HL-60 (cell line): ENCODE measurements at regions not wholly inside any gene's neighbourhood (a gene's known extent, or its start where the extent isn't known, plus 50 kb on each side); places are given as distances from the start of the nearest gene placed in this dataset.

Experiments used
- DNase-seq, 2 experiments: peaks; one replicate each; pipeline ENCODE4 v3.0.0-alpha.2; 2010 to 2020; ENCODE audit warnings: low read depth in 1 of 2, low spot score in 1 of 2
- H3K27ac ChIP-seq: fragments of 250-450 bp; sonication (Bioruptor Pico); replicated peaks from 2 replicates; pipeline ENCODE4 v1.5.1; 2020; ENCODE audit warnings: mild to moderate bottlenecking, moderate library complexity
- H3K27me3 ChIP-seq: fragments of 250-450 bp; sonication (Bioruptor Pico); 2 replicates; pipeline ENCODE4 v1.5.1; 2021; ENCODE audit warnings: mild to moderate bottlenecking, moderate library complexity; ENCODE audit not compliant: insufficient read depth, poor library complexity, severe bottlenecking
- H3K4me3 ChIP-seq: replicated peaks from 2 replicates; pipeline ENCODE4 v1.5.1; 2011; ENCODE audit warnings: mild to moderate bottlenecking, control low read depth, low read length; ENCODE audit not compliant: insufficient read depth
- GABPA ChIP-seq: IDR thresholded peaks from 2 replicates; pipeline ENCODE4 v1.6.1; 2012; ENCODE audit warnings: low read depth
- POLR2AphosphoS5 ChIP-seq: IDR thresholded peaks from 2 replicates; pipeline ENCODE4 v1.6.1; 2012; ENCODE audit warnings: low read depth
- SPI1 ChIP-seq: IDR thresholded peaks from 2 replicates; pipeline ENCODE4 v1.6.1; 2012; ENCODE audit warnings: low read depth, mild to moderate bottlenecking, borderline replicate concordance
- TF ChIP-seq, protein P1 (sequence below): IDR thresholded peaks from one replicate; pipeline ENCODE4 v1.5.1; 2011; ENCODE audit warnings: low read length, control low read depth, inconsistent platforms; ENCODE audit not compliant: insufficient read depth
- TF ChIP-seq, protein P2 (sequence below): IDR thresholded peaks from 2 replicates; pipeline ENCODE4 v1.6.1; 2012; ENCODE audit warnings: low read depth; ENCODE audit not compliant: insufficient replicate concordance

DNA sequence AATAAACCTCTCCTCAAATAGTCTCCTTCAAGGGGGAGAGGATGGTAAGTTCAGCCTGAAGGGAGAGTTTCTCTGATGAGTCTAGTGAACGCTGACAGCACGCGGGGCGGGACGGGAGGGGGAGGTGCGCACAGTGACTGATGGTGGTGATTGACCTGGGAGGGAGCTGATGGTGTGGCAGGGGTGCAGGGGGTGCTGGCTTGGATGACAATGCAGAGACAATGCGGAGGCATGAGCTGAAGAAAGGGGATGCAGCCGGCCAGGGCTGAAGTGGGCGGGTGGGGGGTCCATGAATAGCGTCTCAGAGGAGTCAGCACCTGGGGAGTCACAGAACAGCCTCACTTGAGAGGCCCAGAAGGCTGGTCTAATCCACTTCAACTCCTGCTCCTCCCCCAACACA lies 142.5 kb upstream of the PJA1 start:
- no peak for DNase-seq
- no peaks in the 10 kb centered on the region for H3K27me3 ChIP-seq
- TF ChIP-seq, protein P1, sequence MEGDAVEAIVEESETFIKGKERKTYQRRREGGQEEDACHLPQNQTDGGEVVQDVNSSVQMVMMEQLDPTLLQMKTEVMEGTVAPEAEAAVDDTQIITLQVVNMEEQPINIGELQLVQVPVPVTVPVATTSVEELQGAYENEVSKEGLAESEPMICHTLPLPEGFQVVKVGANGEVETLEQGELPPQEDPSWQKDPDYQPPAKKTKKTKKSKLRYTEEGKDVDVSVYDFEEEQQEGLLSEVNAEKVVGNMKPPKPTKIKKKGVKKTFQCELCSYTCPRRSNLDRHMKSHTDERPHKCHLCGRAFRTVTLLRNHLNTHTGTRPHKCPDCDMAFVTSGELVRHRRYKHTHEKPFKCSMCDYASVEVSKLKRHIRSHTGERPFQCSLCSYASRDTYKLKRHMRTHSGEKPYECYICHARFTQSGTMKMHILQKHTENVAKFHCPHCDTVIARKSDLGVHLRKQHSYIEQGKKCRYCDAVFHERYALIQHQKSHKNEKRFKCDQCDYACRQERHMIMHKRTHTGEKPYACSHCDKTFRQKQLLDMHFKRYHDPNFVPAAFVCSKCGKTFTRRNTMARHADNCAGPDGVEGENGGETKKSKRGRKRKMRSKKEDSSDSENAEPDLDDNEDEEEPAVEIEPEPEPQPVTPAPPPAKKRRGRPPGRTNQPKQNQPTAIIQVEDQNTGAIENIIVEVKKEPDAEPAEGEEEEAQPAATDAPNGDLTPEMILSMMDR = no peak

DNA sequence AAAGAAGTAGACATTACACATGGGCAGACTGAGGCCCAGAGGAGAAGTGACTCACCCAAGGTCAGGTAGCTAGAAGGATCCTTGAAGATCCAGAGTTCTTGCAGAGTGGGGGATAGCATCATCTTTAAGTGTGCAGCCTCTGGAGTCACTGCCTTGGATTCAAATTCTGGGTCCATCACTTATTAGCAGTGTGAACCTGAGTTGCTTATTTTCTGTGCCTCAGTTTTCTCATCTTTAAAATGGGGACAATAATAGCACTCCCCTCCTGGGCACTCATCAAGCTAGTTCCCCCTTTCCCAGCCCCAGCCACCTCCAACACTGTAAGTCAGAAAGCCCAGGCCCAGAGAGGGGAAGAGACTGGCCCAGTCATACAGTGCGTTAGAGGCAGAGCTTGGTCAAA lies 141.8 kb upstream of the PJA1 start:
- no peak for DNase-seq
- Histone ChIP-seq H3K27me3 (no peaks in the 10 kb centered on the region), H3K4me3 (no peak overlapping the region), H3K27ac (no peak overlapping the region)
- TF ChIP-seq POLR2AphosphoS5 (no peak), SPI1 (no peak), GABPA (no peak)
- TF ChIP-seq, protein P1 = no peak
- TF ChIP-seq, protein P2, sequence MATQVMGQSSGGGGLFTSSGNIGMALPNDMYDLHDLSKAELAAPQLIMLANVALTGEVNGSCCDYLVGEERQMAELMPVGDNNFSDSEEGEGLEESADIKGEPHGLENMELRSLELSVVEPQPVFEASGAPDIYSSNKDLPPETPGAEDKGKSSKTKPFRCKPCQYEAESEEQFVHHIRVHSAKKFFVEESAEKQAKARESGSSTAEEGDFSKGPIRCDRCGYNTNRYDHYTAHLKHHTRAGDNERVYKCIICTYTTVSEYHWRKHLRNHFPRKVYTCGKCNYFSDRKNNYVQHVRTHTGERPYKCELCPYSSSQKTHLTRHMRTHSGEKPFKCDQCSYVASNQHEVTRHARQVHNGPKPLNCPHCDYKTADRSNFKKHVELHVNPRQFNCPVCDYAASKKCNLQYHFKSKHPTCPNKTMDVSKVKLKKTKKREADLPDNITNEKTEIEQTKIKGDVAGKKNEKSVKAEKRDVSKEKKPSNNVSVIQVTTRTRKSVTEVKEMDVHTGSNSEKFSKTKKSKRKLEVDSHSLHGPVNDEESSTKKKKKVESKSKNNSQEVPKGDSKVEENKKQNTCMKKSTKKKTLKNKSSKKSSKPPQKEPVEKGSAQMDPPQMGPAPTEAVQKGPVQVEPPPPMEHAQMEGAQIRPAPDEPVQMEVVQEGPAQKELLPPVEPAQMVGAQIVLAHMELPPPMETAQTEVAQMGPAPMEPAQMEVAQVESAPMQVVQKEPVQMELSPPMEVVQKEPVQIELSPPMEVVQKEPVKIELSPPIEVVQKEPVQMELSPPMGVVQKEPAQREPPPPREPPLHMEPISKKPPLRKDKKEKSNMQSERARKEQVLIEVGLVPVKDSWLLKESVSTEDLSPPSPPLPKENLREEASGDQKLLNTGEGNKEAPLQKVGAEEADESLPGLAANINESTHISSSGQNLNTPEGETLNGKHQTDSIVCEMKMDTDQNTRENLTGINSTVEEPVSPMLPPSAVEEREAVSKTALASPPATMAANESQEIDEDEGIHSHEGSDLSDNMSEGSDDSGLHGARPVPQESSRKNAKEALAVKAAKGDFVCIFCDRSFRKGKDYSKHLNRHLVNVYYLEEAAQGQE = no peak

More for the DNA sequence above, 142.5 kb upstream of the PJA1 start:
- Histone ChIP-seq H3K27ac (no peak overlapping the region), H3K4me3 (no peak overlapping the region)

DNA sequence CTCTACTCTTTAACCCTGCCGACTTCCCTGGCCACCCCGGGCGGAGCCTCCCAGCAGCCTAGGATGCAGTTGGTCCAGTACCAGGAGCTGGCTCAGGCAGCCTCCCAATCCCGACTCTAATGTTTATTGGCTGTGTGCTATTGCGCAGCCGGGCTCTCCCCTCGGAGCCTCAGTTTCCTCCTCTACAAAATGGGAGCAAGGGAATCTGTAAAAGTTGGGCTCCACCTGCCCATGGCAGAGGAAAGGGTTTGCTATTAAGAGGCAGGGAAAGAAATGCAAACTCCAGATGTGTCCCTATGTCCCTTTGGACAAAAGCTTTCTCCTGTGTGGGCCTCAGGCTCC lies 140.8 kb upstream of the PJA1 start:
- TF ChIP-seq, protein P2 = no peak
- TF ChIP-seq, protein P1 = no peak
- TF ChIP-seq POLR2AphosphoS5 = no peak
- TF ChIP-seq GABPA = no peak
- no peak for TF ChIP-seq SPI1
- no peak overlapping the region for H3K4me3 ChIP-seq
- no peak overlapping the region for H3K27ac ChIP-seq
- H3K27me3 ChIP-seq = no peaks in the 10 kb centered on the region
- no peak for DNase-seq

DNA sequence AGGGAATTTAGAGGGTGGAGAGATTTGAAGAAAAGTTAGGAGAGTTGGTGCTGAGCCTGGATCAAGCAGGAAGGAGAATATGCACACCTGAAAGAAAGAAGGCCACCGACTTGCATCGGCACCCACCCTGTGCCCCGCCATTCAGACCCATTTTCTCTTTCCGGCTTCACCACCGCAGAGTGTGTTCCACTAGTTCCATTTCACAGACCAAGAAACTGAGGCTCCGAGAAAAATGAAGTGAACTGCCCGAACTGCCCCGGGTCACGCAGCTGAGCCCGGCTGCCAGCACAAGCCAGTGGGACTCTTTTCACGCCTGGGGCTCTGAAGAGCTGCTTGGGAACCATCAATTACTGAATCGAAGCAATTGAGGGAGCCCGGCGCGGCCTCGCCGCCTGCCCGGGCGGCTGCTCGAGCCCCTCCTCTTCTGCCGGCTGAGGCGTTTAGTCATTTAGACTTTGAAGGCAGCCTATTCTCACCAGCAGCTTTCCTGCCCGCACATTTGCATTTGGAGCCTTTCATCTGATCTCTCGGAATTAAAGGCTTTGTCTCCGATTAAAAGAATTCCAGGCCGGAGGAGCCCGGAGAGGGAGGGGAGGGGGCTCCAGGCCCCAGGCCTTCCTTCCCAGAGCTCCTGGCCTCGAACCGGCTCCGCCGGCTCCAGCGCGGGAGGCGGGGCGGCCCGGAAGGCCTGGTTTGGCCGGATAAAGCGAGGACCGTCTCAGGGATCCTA lies 140.2 kb upstream of the PJA1 start:
- H3K27ac ChIP-seq = no peak overlapping the region
- DNase-seq = no peak
- no peak overlapping the region for H3K4me3 ChIP-seq
- TF ChIP-seq GABPA (no peak), SPI1 (no peak), POLR2AphosphoS5 (no peak)
- TF ChIP-seq, protein P2 = no peak
- TF ChIP-seq, protein P1 = no peak
- no peaks in the 10 kb centered on the region for H3K27me3 ChIP-seq
